Progenitor cell of endocrine pancreas (in vitro differentiated cells): ENCODE measurements at regions not wholly inside any gene's neighbourhood (a gene's known extent, or its start where the extent isn't known, plus 50 kb on each side); places are given as distances from the start of the nearest gene placed in this dataset.

Experiments
- DNase-seq: peaks from one replicate; pipeline ENCODE4 v3.0.0; 2021; ENCODE audit warnings: low spot score; ENCODE audit not compliant: unreplicated experiment
- H3K27ac Mint-ChIP-seq: 2 replicates; pipeline ENCODE4 v1.8.0; 2021; ENCODE audit warnings: mild to moderate bottlenecking, moderate library complexity, mixed read lengths
- H3K27me3 Mint-ChIP-seq: 2 replicates; pipeline ENCODE4 v1.8.0; 2021; ENCODE audit warnings: mixed read lengths
- H3K36me3 Mint-ChIP-seq: 2 replicates; pipeline ENCODE4 v1.8.0; 2022; ENCODE audit warnings: mixed read lengths; ENCODE audit not compliant: insufficient read depth
- H3K4me1 Mint-ChIP-seq: 2 replicates; pipeline ENCODE4 v1.8.0; 2021; ENCODE audit warnings: low read depth, mixed read lengths
- H3K4me3 Mint-ChIP-seq: 2 replicates; pipeline ENCODE4 v1.8.0; 2021; ENCODE audit warnings: low read depth, mild to moderate bottlenecking, moderate library complexity, mixed read lengths
- H3K9me3 Mint-ChIP-seq: 2 replicates; pipeline ENCODE4 v1.8.0; 2021; ENCODE audit warnings: low read depth, mixed read lengths
- CTCF ChIP-seq: fragments of 200-600 bp; sonication (generic); IDR thresholded peaks from one replicate; pipeline ENCODE4 v1.5.0; 2021; ENCODE audit warnings: antibody characterized with exemption, mild to moderate bottlenecking; ENCODE audit not compliant: unreplicated experiment

- TF ChIP-seq CTCF, result no peak
- no peak overlapping the region for H3K27ac Mint-ChIP-seq
- no peaks in the 10 kb centered on the region for H3K27me3 Mint-ChIP-seq
- DNase-seq, result no peak
- H3K4me1 Mint-ChIP-seq, result no peaks in the 10 kb centered on the region
- no peak overlapping the region for H3K4me3 Mint-ChIP-seq
- H3K9me3 Mint-ChIP-seq, result peaks cover 9% of the 10 kb centered on the region
- no peaks in the 10 kb centered on the region for H3K36me3 Mint-ChIP-seq
These were observed 575.5 kb downstream of the PLPP3 start for GRCh38 chr1:56003846-56004245.

- no peaks in the 10 kb centered on the region for H3K4me1 Mint-ChIP-seq
- H3K9me3 Mint-ChIP-seq, result peaks cover 9% of the 10 kb centered on the region
- no peak for DNase-seq
- no peaks in the 10 kb centered on the region for H3K36me3 Mint-ChIP-seq
- no peak overlapping the region for H3K4me3 Mint-ChIP-seq
- no peak for TF ChIP-seq CTCF
- no peaks in the 10 kb centered on the region for H3K27me3 Mint-ChIP-seq
- H3K27ac Mint-ChIP-seq, result no peak overlapping the region
These were observed 577.1 kb downstream of the PLPP3 start for GRCh38 chr1:56002231-56002630.

DNA sequence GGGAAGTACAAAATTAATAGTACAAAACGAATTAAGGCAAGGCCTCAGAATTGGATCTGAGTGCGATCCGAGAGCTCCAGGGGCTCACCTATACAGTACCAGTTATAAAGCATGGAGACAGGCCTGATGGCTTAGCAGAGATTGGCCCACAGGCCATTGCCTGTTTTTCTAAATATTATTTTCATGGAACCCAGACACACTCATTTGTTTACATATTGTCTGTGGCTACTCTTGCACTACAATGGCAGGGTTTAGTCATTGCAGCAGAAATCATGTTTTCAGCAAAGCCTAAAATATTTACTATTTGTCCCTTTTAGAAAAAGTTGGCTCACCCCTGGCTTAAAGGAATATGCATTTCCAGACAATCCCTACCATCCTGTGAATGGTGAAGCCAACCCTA, 578.9 kb downstream of the PLPP3 start:
- no peaks in the 10 kb centered on the region for H3K36me3 Mint-ChIP-seq
- H3K27me3 Mint-ChIP-seq, result no peaks in the 10 kb centered on the region
- TF ChIP-seq CTCF, result no peak
- H3K4me3 Mint-ChIP-seq, result no peak overlapping the region
- H3K9me3 Mint-ChIP-seq, result peaks cover 19% of the 10 kb centered on the region
- no peak overlapping the region for H3K27ac Mint-ChIP-seq
- DNase-seq, result no peak
- no peaks in the 10 kb centered on the region for H3K4me1 Mint-ChIP-seq

DNA sequence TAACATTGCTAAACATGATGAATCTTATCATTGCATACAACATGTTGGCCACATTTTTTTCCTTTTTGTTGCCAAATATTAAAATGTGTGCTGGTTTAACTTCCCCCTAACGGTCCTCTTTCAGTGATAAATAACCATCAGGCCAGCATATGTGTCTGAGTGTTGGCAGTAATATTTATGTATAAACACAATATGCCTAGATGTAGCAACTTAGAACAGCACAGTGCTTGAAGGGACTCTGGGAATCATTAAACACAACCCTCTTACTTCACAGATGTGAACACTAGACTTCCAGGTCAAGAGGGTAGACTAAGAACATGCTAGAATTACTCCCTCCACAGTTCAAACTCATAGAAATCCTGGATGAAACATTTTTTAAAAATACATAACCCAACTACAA, 581.8 kb downstream of the PLPP3 start:
- H3K4me1 Mint-ChIP-seq, result no peaks in the 10 kb centered on the region
- H3K27me3 Mint-ChIP-seq, result no peaks in the 10 kb centered on the region
- H3K4me3 Mint-ChIP-seq, result no peak overlapping the region
- H3K27ac Mint-ChIP-seq, result no peak overlapping the region
- DNase-seq, result no peak
- TF ChIP-seq CTCF, result no peak
- no peaks in the 10 kb centered on the region for H3K36me3 Mint-ChIP-seq
- peaks cover 16% of the 10 kb centered on the region for H3K9me3 Mint-ChIP-seq

DNA sequence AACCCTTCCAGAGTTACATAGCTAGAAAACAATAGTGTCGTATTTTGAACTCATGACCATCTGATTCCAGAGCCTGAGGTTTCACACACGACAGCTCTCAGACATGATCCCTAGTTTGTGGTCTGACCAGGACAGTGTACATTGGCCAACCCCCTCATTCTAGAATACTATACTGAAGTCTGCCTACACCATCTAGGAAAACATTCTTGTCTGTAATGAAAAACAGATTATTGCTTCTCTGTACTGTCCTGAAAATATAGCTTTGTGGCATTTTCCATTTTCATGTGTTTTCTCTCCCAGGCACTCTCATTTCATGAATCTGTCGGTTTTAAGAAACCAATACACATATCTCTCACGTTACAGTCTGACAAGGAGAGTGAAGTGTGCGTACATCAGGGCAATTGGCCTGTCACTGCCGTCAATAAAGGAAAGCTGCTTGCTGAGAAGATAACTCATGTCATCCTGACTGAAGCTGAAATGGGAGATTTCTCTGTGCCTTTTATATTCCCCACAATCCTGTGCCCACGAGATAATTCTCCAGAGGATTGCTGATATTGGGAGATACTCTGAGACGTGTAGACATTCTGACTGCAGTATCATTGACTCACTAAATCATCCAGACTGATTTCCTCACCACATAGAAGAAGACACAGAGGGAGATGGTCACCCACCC, 585.6 kb downstream of the PLPP3 start:
- no peak for TF ChIP-seq CTCF
- Mint-ChIP-seq H3K27me3 (peaks cover 3% of the 10 kb centered on the region), H3K27ac (no peak overlapping the region)

More for the DNA sequence above, 585.6 kb downstream of the PLPP3 start:
- no peak overlapping the region for H3K4me3 Mint-ChIP-seq
- no peak for DNase-seq
- H3K4me1 Mint-ChIP-seq, result no peaks in the 10 kb centered on the region
- peaks cover 16% of the 10 kb centered on the region for H3K9me3 Mint-ChIP-seq
- no peaks in the 10 kb centered on the region for H3K36me3 Mint-ChIP-seq
